ENCODE measurements at regions not wholly inside any gene's neighbourhood (a gene's known extent, or its start where the extent isn't known, plus 50 kb on each side); places are given as distances from the start of the nearest gene placed in this dataset.

- no peak for TF ChIP-seq CTCF (IDR thresholded peaks at IDR 0.05; ENCODE audit: insufficient read depth, missing control alignments)
- DNase-seq (ENCODE audit: insufficient read length, low spot score), result no peak
- FAIRE-seq, result no peak
Observed at GRCh38 chr10:93177511-93177910, 103.8 kb downstream of the CYP26A1 start.

- no peak for DNase-seq (ENCODE audit: insufficient read length, low spot score)
- FAIRE-seq, result no peak
- no peak for TF ChIP-seq CTCF (IDR thresholded peaks at IDR 0.05; ENCODE audit: insufficient read depth, missing control alignments)
Observed at GRCh38 chr10:93178226-93178625, 104.5 kb downstream of the CYP26A1 start.

GRCh38 chr10:93180482-93180931 is 106.8 kb downstream of the CYP26A1 start:
- FAIRE-seq (no peak), DNase-seq (ENCODE audit: insufficient read length, low spot score) (no peak)
- no peak for TF ChIP-seq CTCF (IDR thresholded peaks at IDR 0.05; ENCODE audit: insufficient read depth, missing control alignments)

- FAIRE-seq (no peak), DNase-seq (ENCODE audit: insufficient read length, low spot score) (no peak)
- TF ChIP-seq CTCF (IDR thresholded peaks at IDR 0.05; ENCODE audit: insufficient read depth, missing control alignments), result no peak
Observed at GRCh38 chr10:93181271-93182048, 107.8 kb downstream of the CYP26A1 start.

GRCh38 chr10:93182049-93182327 is 108.3 kb downstream of the CYP26A1 start:
- no peak for TF ChIP-seq CTCF (IDR thresholded peaks at IDR 0.05; ENCODE audit: insufficient read depth, missing control alignments)
- FAIRE-seq, result no peak

GRCh38 chr10:93182790-93183189 is 109.1 kb downstream of the CYP26A1 start:
- FAIRE-seq, result no peak

More at GRCh38 chr10:93182049-93182327, 108.3 kb downstream of the CYP26A1 start:
- no peak for DNase-seq (ENCODE audit: insufficient read length, low spot score)

More at GRCh38 chr10:93182790-93183189, 109.1 kb downstream of the CYP26A1 start:
- TF ChIP-seq CTCF (IDR thresholded peaks at IDR 0.05; ENCODE audit: insufficient read depth, missing control alignments), result no peak
- DNase-seq (ENCODE audit: insufficient read length, low spot score), result no peak

Data from D721Med (cell line).